ENCODE measurements at regions not wholly inside any gene's neighbourhood (a gene's known extent, or its start where the extent isn't known, plus 50 kb on each side); places are given as distances from the start of the nearest gene placed in this dataset.

- DNase-seq = no peak
- no peak overlapping the region for H3K27ac ChIP-seq
Observed at GRCh38 chr9:89247431-89248353, 63.3 kb upstream of the CKS2 start.

DNA sequence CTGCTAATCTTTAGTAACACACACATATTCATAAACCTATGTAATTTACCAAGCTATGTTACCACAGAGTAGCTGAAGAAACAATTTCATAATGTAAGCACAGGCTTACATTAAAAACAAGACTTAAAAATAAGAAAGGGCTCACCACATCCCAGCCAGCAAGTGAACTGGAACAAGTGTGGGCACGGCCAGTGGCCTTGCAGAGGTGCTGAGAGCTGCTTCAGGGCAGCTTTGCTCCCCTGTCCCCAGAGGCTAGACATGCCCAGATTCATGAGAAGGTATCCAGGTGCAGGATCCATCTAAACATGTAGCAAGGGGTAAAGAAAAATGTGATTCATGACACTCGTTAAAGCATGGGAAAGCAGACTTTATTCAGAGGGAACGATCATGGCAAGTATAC, 62.0 kb upstream of the CKS2 start:
- TF ChIP-seq CTCF (IDR thresholded peaks at IDR 0.05) (no peak), EP300 (IDR thresholded peaks at IDR 0.05) (no peak), POLR2A (IDR thresholded peaks at IDR 0.05) (no peak), POLR2AphosphoS5 (IDR thresholded peaks at IDR 0.05) (no peak)
- Histone ChIP-seq H3K4me3 (no peak overlapping the region), H3K4me1 (peaks cover 0 to 14% (median 0%) of the 10 kb centered on the region in 4 donors), H3K36me3 (no peaks in the 10 kb centered on the region), H3K27me3 (no peaks in the 10 kb centered on the region), H3K9me3 (no peaks in the 10 kb centered on the region), H3K27ac (no peak overlapping the region)
- intact Hi-C loops (cut with DNase I) = no loop called here
- no peak for DNase-seq
- 93% methylated on average over 3 of the region's 3 CpGs for WGBS, 2 donors

More at GRCh38 chr9:89247431-89248353, 63.3 kb upstream of the CKS2 start:
- Histone ChIP-seq H3K36me3 (no peaks in the 10 kb centered on the region), H3K4me3 (no peak overlapping the region), H3K4me1 (peaks cover 0 to 14% (median 0%) of the 10 kb centered on the region in 4 donors), H3K27me3 (no peaks in the 10 kb centered on the region), H3K9me3 (no peaks in the 10 kb centered on the region)
- no peak for TF ChIP-seq CTCF (IDR thresholded peaks at IDR 0.05)
- WGBS, 2 donors = 46 to 69% methylated on average over 4 of the region's 4 CpGs
- intact Hi-C loops (cut with DNase I) = no loop called here

DNA sequence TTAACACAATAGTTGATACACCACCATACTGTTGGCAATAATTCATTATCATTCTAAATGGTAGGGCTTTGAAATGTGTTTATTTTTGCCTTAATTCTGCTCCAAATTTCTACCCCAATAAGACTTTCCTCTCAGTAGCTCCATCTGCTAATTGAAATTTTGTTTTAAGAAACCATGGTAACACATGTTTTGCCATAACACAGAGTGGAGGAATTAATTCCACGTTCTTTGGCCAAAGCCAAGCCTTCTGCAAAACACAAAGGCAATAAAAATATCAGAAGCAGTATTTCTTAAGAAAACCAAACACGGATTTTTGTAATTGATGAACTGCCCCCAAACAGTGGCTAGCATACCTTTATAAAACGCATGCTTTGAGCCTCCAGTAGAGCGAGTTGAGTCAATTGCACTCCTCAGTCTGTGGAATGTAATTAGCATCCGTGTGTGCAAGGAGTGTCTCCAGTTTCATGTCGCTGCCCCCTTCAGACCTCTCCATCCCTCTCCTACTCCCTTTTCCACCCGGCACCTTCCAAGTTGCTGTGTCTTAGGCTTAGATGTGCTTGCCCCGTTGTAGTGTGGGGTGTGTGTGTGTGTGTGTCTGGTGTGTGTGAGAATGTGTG, 58.2 kb upstream of the CKS2 start:
- no peak for DNase-seq
- Histone ChIP-seq H3K4me3 (no peak overlapping the region), H3K36me3 (no peaks in the 10 kb centered on the region), H3K27me3 (no peaks in the 10 kb centered on the region), H3K27ac (no peak overlapping the region), H3K4me1 (peaks cover 0 to 10% (median 0%) of the 10 kb centered on the region in 4 donors), H3K9me3 (no peaks in the 10 kb centered on the region)
- intact Hi-C loops (cut with DNase I) = no loop called here
- WGBS, 2 donors = 77 to 82% methylated on average over 8 of the region's 8 CpGs
- no peak for TF ChIP-seq EP300 (IDR thresholded peaks at IDR 0.05)
- no peak for TF ChIP-seq POLR2A (IDR thresholded peaks at IDR 0.05)
- no peak for TF ChIP-seq POLR2AphosphoS5 (IDR thresholded peaks at IDR 0.05)
- no peak for TF ChIP-seq CTCF (IDR thresholded peaks at IDR 0.05)

- 87 to 88% methylated on average over 14 of the region's 14 CpGs for WGBS, 2 donors
- Histone ChIP-seq H3K27me3 (no peaks in the 10 kb centered on the region), H3K9me3 (no peaks in the 10 kb centered on the region), H3K4me1 (peaks cover 0 to 6% (median 0%) of the 10 kb centered on the region in 4 donors), H3K36me3 (no peaks in the 10 kb centered on the region), H3K4me3 (no peak overlapping the region), H3K27ac (no peak overlapping the region)
- intact Hi-C loops (cut with DNase I) = no loop called here
- DNase-seq = no peak
- TF ChIP-seq POLR2A (IDR thresholded peaks at IDR 0.05) = no peak
- no peak for TF ChIP-seq POLR2AphosphoS5 (IDR thresholded peaks at IDR 0.05)
- TF ChIP-seq CTCF (IDR thresholded peaks at IDR 0.05) = no peak
- TF ChIP-seq EP300 (IDR thresholded peaks at IDR 0.05) = no peak
Observed at GRCh38 chr9:89254058-89254772, 56.8 kb upstream of the CKS2 start.
